Spinal cord (tissue), 9 donors: ENCODE measurements at regions not wholly inside any gene's neighbourhood (a gene's known extent, or its start where the extent isn't known, plus 50 kb on each side); places are given as distances from the start of the nearest gene placed in this dataset.

Experiments
- DNase-seq, 6 donors: peaks; one replicate each; pipeline versions ENCODE4 v3.0.0 to v3.0.0-alpha.2; 2013 to 2015; ENCODE audit warnings: low spot score in 6 of 6, low read depth in 4 of 6
- H3K27ac ChIP-seq: one replicate; pipeline ENCODE4 v1.5.1; 2013; ENCODE audit warnings: low read depth, low read length, control low read depth
- H3K27me3 ChIP-seq: one replicate; pipeline ENCODE4 v1.6.1; 2013; ENCODE audit warnings: low read length; ENCODE audit not compliant: control insufficient read depth, insufficient read depth
- H3K36me3 ChIP-seq: one replicate; pipeline ENCODE4 v1.6.1; 2013; ENCODE audit warnings: low read length; ENCODE audit not compliant: control insufficient read depth, insufficient read depth
- H3K4me1 ChIP-seq: one replicate; pipeline ENCODE4 v1.6.1; 2013; ENCODE audit warnings: low read length; ENCODE audit not compliant: control insufficient read depth, insufficient read depth
- H3K4me3 ChIP-seq: one replicate; pipeline ENCODE4 v1.5.1; 2013; ENCODE audit warnings: low read depth, low read length, control low read depth
- H3K9me3 ChIP-seq: one replicate; pipeline ENCODE4 v1.6.1; 2013; ENCODE audit warnings: low read length; ENCODE audit not compliant: control insufficient read depth, insufficient read depth
- whole genome bisulfite sequencing: methylation state at CpG from one replicate; pipeline ENCODE4 v1.1.5; 2013; ENCODE audit warnings: missing lambda C conversion rate; ENCODE audit not compliant: insufficient coverage; 5-methylcytosine and 5-hydroxymethylcytosine counted together
- donor health status: healthy.

DNA sequence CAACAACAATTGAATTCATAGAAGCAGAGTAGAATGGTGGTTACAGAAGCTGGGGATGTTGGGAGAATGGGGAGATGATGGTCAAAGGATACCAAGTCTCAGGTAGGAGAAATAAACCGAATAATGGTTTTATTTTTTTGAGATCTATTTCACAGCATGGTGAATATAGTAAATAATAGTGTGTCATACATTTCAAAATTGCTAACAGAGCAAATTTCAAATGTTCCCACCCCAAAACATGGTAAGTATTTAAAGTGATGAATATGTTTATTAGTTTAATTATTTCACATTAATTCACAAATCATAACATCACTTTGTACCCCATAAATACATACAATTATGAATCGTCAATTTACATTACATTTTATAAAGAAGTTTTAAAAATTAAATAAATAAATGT, 72.7 kb upstream of the ATG10 start:
- no peaks in the 10 kb centered on the region for H3K9me3 ChIP-seq
- no peak overlapping the region for H3K4me3 ChIP-seq
- H3K27me3 ChIP-seq = no peaks in the 10 kb centered on the region
- no peaks in the 10 kb centered on the region for H3K4me1 ChIP-seq
- H3K27ac ChIP-seq = no peak overlapping the region
- WGBS = no CpG with 5 or more reads among the region's 2 CpGs
- no peak for DNase-seq
- H3K36me3 ChIP-seq = no peaks in the 10 kb centered on the region

- no peaks in the 10 kb centered on the region for H3K36me3 ChIP-seq
- no peak for DNase-seq
- H3K4me3 ChIP-seq = no peak overlapping the region
- no peaks in the 10 kb centered on the region for H3K27me3 ChIP-seq
- H3K27ac ChIP-seq = no peak overlapping the region
- WGBS = no CpG with 5 or more reads among the region's 2 CpGs
- no peaks in the 10 kb centered on the region for H3K4me1 ChIP-seq
- H3K9me3 ChIP-seq = no peaks in the 10 kb centered on the region
Observed at GRCh38 chr5:81898403-81898802, 73.4 kb upstream of the ATG10 start.

DNA sequence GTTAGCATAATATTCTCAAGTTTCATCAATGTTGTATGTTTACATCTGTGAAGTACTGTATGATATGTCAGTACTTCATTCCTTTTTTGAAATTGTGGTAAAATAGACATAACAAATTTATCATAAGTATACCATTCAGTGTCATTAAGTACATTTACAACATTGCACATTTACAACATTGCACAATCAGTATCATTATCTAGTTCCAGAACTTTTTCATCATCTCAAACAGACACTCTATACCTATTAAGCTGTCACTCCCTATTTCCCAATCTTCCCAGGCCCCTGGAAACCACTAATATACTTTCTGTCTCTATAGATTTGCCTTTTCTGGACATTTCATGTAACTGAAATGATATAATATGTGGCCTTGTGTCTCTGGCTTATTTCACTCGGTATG, 75.1 kb upstream of the ATG10 start:
- Histone ChIP-seq H3K4me1 (no peaks in the 10 kb centered on the region), H3K4me3 (no peak overlapping the region), H3K36me3 (no peaks in the 10 kb centered on the region), H3K27ac (no peak overlapping the region), H3K9me3 (no peaks in the 10 kb centered on the region), H3K27me3 (no peaks in the 10 kb centered on the region)
- no peak for DNase-seq
- no CpG with 5 or more reads among the region's 1 CpG for WGBS

- Histone ChIP-seq H3K36me3 (no peaks in the 10 kb centered on the region), H3K27me3 (no peaks in the 10 kb centered on the region), H3K4me1 (no peaks in the 10 kb centered on the region), H3K9me3 (no peaks in the 10 kb centered on the region), H3K27ac (no peak overlapping the region), H3K4me3 (no peak overlapping the region)
- no peak for DNase-seq
Observed at GRCh38 chr5:81895307-81895706, 76.5 kb upstream of the ATG10 start.

DNA sequence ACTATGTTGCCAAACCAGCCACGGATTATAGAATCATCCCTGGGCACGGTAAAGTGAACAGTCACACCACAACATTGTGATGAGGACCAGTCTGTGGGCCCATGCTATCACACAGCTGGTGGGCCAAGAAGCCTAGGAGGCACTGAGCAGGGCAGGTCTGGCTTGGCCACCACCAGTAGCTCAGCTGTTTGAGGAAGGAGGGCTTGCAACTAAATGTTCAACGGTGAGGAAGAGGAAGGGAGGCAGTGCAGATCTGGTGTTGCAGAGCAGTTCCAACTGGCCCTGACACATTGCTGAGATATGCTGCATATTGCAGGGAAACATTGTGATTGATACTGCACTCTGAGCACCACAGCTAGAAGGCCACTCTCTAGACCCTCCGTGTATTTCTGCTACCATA, 77.9 kb upstream of the ATG10 start:
- no peak overlapping the region for H3K27ac ChIP-seq
- no peak for DNase-seq
- no peaks in the 10 kb centered on the region for H3K4me1 ChIP-seq
- H3K9me3 ChIP-seq = no peaks in the 10 kb centered on the region
- no peaks in the 10 kb centered on the region for H3K27me3 ChIP-seq
- H3K4me3 ChIP-seq = no peak overlapping the region
- 99% methylated on average over 4 of the region's 4 CpGs for WGBS
- H3K36me3 ChIP-seq = no peaks in the 10 kb centered on the region

- H3K9me3 ChIP-seq = no peaks in the 10 kb centered on the region
- H3K27me3 ChIP-seq = no peaks in the 10 kb centered on the region
- no peak overlapping the region for H3K4me3 ChIP-seq
- H3K4me1 ChIP-seq = no peaks in the 10 kb centered on the region
- no peaks in the 10 kb centered on the region for H3K36me3 ChIP-seq
- peak in 1 of 6 donors; percentile 4 for DNase-seq
- H3K27ac ChIP-seq = no peak overlapping the region
- WGBS = 50% methylated on average over 1 of the region's 3 CpGs
Observed at GRCh38 chr5:81884871-81885270, 87.0 kb upstream of the ATG10 start.

GRCh38 chr5:81883371-81883770, 88.5 kb upstream of the ATG10 start:
- H3K9me3 ChIP-seq = no peaks in the 10 kb centered on the region
- H3K36me3 ChIP-seq = no peaks in the 10 kb centered on the region
- no peak for DNase-seq
- no peaks in the 10 kb centered on the region for H3K27me3 ChIP-seq
- no peak overlapping the region for H3K27ac ChIP-seq
- H3K4me3 ChIP-seq = no peak overlapping the region
- 95% methylated on average over 5 of the region's 5 CpGs for WGBS
- no peaks in the 10 kb centered on the region for H3K4me1 ChIP-seq

DNA sequence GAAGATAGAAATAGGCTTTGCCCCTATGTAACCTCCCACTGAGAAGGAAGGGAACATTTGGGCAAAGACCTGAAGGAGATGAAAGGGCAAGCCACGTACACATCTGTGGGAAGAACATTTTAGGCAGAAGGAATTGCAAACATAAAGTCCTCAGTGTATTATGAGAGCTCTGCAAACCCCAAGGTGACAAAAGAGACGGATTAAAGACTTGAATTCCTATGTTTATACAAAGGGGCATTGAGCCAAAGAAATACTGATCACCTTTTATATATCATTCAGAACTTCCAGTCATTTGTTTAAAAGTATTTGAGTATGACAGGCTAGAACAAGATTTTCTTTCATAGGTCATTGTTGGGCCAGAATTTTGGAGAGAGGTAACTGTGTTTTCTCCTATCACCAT, 90.2 kb upstream of the ATG10 start:
- no peak overlapping the region for H3K27ac ChIP-seq
- no peaks in the 10 kb centered on the region for H3K27me3 ChIP-seq
- H3K9me3 ChIP-seq = no peaks in the 10 kb centered on the region
- DNase-seq = no peak
- no peaks in the 10 kb centered on the region for H3K36me3 ChIP-seq
- H3K4me1 ChIP-seq = no peaks in the 10 kb centered on the region
- no peak overlapping the region for H3K4me3 ChIP-seq
- no CpG with 5 or more reads among the region's 2 CpGs for WGBS

- no peaks in the 10 kb centered on the region for H3K27me3 ChIP-seq
- H3K4me1 ChIP-seq = no peaks in the 10 kb centered on the region
- no peaks in the 10 kb centered on the region for H3K36me3 ChIP-seq
- no peak overlapping the region for H3K27ac ChIP-seq
- H3K4me3 ChIP-seq = no peak overlapping the region
- WGBS = 87% methylated on average over 2 of the region's 3 CpGs
- H3K9me3 ChIP-seq = no peaks in the 10 kb centered on the region
- no peak for DNase-seq
Observed at GRCh38 chr5:81879936-81880335, 91.9 kb upstream of the ATG10 start.

DNA sequence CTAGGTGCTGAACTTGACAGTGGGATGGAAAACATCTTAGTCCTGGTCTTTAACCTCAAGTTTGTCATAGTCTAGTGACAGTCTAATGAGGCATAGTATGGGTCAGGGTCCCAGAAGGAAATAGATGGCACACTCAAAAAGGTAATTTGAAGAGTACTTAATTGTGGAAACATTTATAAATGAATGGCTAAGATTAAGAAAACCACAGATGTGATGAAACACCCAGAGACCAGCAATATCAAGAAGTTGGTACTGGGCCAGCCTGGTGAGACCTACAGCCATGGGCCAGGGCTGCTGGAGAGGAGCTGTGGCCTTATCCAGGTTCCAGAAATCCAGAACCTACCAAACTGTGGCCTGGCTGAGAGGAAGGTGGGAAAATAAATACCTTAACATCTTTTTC, 93.5 kb upstream of the ATG10 start:
- DNase-seq = no peak
- no peak overlapping the region for H3K4me3 ChIP-seq
- H3K27me3 ChIP-seq = no peaks in the 10 kb centered on the region
- no peak overlapping the region for H3K27ac ChIP-seq
- no peaks in the 10 kb centered on the region for H3K36me3 ChIP-seq
- no peaks in the 10 kb centered on the region for H3K9me3 ChIP-seq
- H3K4me1 ChIP-seq = no peaks in the 10 kb centered on the region

GRCh38 chr5:81866994-81867393, 104.8 kb upstream of the ATG10 start:
- WGBS = 58% methylated on average over 1 of the region's 3 CpGs
- no peaks in the 10 kb centered on the region for H3K4me1 ChIP-seq
- H3K36me3 ChIP-seq = no peaks in the 10 kb centered on the region
- no peak overlapping the region for H3K4me3 ChIP-seq
- DNase-seq = no peak
- no peaks in the 10 kb centered on the region for H3K9me3 ChIP-seq
- H3K27me3 ChIP-seq = no peaks in the 10 kb centered on the region
- H3K27ac ChIP-seq = no peak overlapping the region
